ENCODE measurements at regions not wholly inside any gene's neighbourhood (a gene's known extent, or its start where the extent isn't known, plus 50 kb on each side); places are given as distances from the start of the nearest gene placed in this dataset.

- no peak overlapping the region for H3K4me2 ChIP-seq (ENCODE audit: low read depth, low read length, poor library complexity, severe bottlenecking)
- no peak overlapping the region for H2AFZ ChIP-seq (ENCODE audit: low read depth, low read length, severe bottlenecking)
- no peaks in the 10 kb centered on the region for H3F3A ChIP-seq (ENCODE audit: insufficient read depth)
- H3K27me3 ChIP-seq (ENCODE audit: low read length) = peaks cover 3% of the 10 kb centered on the region
- no peak overlapping the region for H3K4me3 ChIP-seq (ENCODE audit: insufficient read depth, low read length, poor library complexity, severe bottlenecking)
- no peaks in the 10 kb centered on the region for H3K79me2 ChIP-seq (ENCODE audit: insufficient read depth, low read length)
- TF ChIP-seq EZH2phosphoT487 (conservative IDR thresholded peaks at IDR 0.05; ENCODE audit: low read length) (no peak), CTCF (IDR thresholded peaks at IDR 0.05; ENCODE audit: insufficient read depth, low read length, poor library complexity, severe bottlenecking) (no peak)
- no peaks in the 10 kb centered on the region for H3K36me3 ChIP-seq (ENCODE audit: low read length)
- no peaks in the 10 kb centered on the region for H4K20me1 ChIP-seq (ENCODE audit: low read depth, low read length)
- no peaks in the 10 kb centered on the region for H3K9me3 ChIP-seq (ENCODE audit: insufficient read depth, low read length)
- no peak overlapping the region for H3K27ac ChIP-seq (ENCODE audit: low read depth, low read length)
- H3K9me2 ChIP-seq (replicated peaks; ENCODE audit: insufficient read depth, low read length) = no peaks in the 10 kb centered on the region
- H3K9ac ChIP-seq (ENCODE audit: low read length) = no peak overlapping the region
These were observed 109.2 kb upstream of the ADGRF1 start for GRCh38 chr6:47151232-47151898.

- Histone ChIP-seq H3K4me3 (ENCODE audit: insufficient read depth, low read length, poor library complexity, severe bottlenecking) (no peak overlapping the region), H3K9me3 (ENCODE audit: insufficient read depth, low read length) (no peaks in the 10 kb centered on the region), H2AFZ (ENCODE audit: low read depth, low read length, severe bottlenecking) (no peak overlapping the region), H3K79me2 (ENCODE audit: insufficient read depth, low read length) (no peaks in the 10 kb centered on the region), H3K9ac (ENCODE audit: low read length) (no peak overlapping the region), H4K20me1 (ENCODE audit: low read depth, low read length) (no peaks in the 10 kb centered on the region), H3K9me2 (replicated peaks; ENCODE audit: insufficient read depth, low read length) (no peaks in the 10 kb centered on the region), H3K4me2 (ENCODE audit: low read depth, low read length, poor library complexity, severe bottlenecking) (no peak overlapping the region), H3K27ac (ENCODE audit: low read depth, low read length) (no peak overlapping the region), H3F3A (ENCODE audit: insufficient read depth) (no peaks in the 10 kb centered on the region), H3K27me3 (ENCODE audit: low read length) (no peaks in the 10 kb centered on the region), H3K36me3 (ENCODE audit: low read length) (no peaks in the 10 kb centered on the region)
- TF ChIP-seq CTCF (IDR thresholded peaks at IDR 0.05; ENCODE audit: insufficient read depth, low read length, poor library complexity, severe bottlenecking) = no peak
- TF ChIP-seq EZH2phosphoT487 (conservative IDR thresholded peaks at IDR 0.05; ENCODE audit: low read length) = no peak
These were observed 107.4 kb upstream of the ADGRF1 start for GRCh38 chr6:47149554-47149953.

GRCh38 chr6:47149066-47149465 is 106.9 kb upstream of the ADGRF1 start:
- no peaks in the 10 kb centered on the region for H4K20me1 ChIP-seq (ENCODE audit: low read depth, low read length)
- no peak overlapping the region for H3K4me2 ChIP-seq (ENCODE audit: low read depth, low read length, poor library complexity, severe bottlenecking)
- H3F3A ChIP-seq (ENCODE audit: insufficient read depth) = no peaks in the 10 kb centered on the region
- H3K9me3 ChIP-seq (ENCODE audit: insufficient read depth, low read length) = no peaks in the 10 kb centered on the region
- no peak overlapping the region for H2AFZ ChIP-seq (ENCODE audit: low read depth, low read length, severe bottlenecking)
- no peak overlapping the region for H3K9ac ChIP-seq (ENCODE audit: low read length)
- no peaks in the 10 kb centered on the region for H3K79me2 ChIP-seq (ENCODE audit: insufficient read depth, low read length)
- H3K36me3 ChIP-seq (ENCODE audit: low read length) = no peaks in the 10 kb centered on the region
- no peaks in the 10 kb centered on the region for H3K9me2 ChIP-seq (replicated peaks; ENCODE audit: insufficient read depth, low read length)
- H3K27ac ChIP-seq (ENCODE audit: low read depth, low read length) = no peak overlapping the region
- H3K4me3 ChIP-seq (ENCODE audit: insufficient read depth, low read length, poor library complexity, severe bottlenecking) = no peak overlapping the region
- TF ChIP-seq CTCF (IDR thresholded peaks at IDR 0.05; ENCODE audit: insufficient read depth, low read length, poor library complexity, severe bottlenecking) (no peak), EZH2phosphoT487 (conservative IDR thresholded peaks at IDR 0.05; ENCODE audit: low read length) (no peak)
- no peaks in the 10 kb centered on the region for H3K27me3 ChIP-seq (ENCODE audit: low read length)
